HG03045 (cell line): ENCODE measurements at regions not wholly inside any gene's neighbourhood (a gene's known extent, or its start where the extent isn't known, plus 50 kb on each side); places are given as distances from the start of the nearest gene placed in this dataset.

Source experiments
- ATAC-seq: cut with Tn5 transposase; IDR thresholded peaks from one replicate; pipeline ENCODE4 v1.9.1; 2021; ENCODE audit warnings: mild to moderate bottlenecking, moderate library complexity; ENCODE audit not compliant: unreplicated experiment

- ATAC-seq = no peak
These were observed 1039.6 kb downstream of the PDHA2 start for GRCh38 chr4:96879527-96879926.

DNA sequence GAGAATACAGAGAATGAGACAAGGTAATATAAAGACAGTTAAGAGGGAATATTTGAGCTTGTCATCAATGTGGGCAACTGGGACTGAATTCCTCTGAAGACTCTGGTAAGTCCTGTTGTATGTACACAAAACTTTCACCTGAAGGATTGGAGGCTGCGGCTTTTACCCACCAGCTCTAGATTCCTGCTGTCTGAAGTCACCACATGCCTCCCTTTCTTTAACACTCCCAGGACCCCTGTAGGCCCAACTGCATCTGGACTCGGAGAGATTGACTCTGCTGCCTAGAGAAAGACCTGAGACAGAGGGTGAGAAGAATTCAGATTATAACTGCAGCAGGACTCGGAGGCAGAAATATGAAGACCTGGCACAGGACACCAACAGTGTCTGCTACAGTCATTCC lies 1048.0 kb downstream of the PDHA2 start:
- no peak for ATAC-seq

- no peak for ATAC-seq
These were observed 1054.7 kb downstream of the PDHA2 start for GRCh38 chr4:96894621-96895020.

GRCh38 chr4:96895826-96896225 lies 1055.9 kb downstream of the PDHA2 start:
- ATAC-seq = no peak

- ATAC-seq = no peak
These were observed 1072.8 kb downstream of the PDHA2 start for GRCh38 chr4:96912716-96913115.

GRCh38 chr4:96913441-96914080 lies 1073.7 kb downstream of the PDHA2 start:
- ATAC-seq = no peak

GRCh38 chr4:96916711-96917110 lies 1076.8 kb downstream of the PDHA2 start:
- ATAC-seq = no peak

DNA sequence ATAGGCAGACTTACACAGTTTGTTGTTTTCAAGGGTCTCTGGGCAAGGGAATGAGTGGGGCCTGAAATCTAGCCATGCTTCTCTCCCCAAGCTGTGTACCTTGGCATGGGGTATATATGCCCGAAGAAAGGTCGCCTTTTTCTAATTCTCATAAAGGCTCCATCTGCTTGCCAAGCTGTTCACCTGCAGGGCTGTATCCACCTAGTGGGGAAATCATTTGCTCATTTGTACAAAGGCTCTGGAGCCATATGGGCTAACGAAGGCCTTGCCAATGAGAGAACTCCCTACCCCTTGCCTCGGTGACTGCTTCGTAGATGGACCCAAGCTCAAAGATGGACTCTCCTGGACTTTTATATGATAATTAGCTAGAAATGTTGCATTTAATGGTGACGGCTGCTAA lies 1097.0 kb downstream of the PDHA2 start:
- no peak for ATAC-seq

DNA sequence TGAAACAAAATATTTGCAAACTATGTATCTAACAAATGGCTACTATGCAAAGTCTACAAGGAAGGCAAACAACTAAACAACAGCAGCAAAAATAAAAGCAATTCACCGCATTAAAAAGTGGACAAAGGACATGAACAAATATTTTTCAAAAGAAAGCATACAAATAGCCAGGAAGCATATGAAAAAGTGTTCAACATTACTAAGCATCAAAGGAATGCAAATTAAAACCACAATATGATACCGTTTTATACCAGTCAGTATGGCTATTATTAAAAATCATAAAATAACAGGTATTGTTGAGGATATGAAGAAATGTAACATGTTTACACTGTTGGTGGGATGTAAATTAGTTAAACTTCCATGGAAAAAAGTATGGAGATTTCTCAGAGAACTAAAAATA lies 1106.7 kb downstream of the PDHA2 start:
- no peak for ATAC-seq

DNA sequence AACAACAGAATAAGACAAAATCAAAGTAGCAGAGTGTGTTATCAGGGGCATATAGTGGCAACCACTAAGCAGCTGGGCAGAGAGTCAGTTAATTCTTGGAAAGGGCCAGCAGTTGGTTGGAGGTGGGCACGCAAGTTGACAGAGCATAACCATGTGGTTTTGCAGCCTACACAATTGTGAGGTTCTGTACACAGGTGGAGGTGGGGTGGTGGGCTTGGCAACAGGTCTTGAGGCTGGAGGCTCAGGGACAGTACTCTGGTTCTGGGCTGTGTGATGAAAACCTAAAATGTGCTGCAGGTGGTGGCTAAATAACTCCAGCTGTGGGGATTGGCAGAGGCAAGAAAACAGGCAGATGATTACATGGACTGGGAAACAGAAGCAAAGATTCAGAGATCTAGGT lies 1112.7 kb downstream of the PDHA2 start:
- ATAC-seq = no peak

DNA sequence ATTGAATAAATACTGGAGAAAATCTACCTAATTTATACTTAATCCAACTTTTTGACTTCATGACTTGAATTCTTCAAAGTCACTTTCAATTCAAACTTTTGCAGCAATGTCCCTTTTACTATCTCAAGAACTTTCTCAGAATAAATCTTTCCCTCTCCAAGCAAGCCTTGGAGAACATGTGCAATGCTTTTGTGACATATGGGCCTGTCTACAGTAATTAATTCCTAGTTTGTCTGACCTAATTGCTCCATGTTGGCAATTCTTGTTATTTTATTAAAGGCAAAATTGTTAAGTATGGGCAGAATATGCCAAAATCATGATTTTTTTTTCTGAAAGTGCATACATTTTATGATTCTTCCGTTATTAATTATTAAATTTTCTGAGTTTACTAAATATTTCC lies 1115.3 kb downstream of the PDHA2 start:
- ATAC-seq = no peak

DNA sequence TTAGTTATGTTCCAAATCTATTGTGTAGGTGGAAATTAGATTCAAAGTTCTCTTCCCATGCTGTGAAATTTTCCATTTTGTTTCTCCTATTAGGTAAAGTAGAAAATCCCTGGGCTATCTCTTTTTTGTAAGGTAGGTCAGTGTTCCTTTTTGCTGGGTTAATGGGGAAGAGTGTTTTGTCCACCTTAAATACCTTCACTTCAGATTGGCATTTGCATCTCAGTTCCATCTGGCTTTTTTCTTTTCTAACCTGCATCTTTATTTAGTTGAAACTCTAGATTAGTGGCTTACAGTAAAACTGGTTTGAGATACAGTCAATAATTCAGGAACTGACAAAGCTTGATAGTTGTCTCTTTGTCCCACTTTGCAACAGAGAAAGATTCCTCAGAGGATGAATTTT lies 1115.8 kb downstream of the PDHA2 start:
- ATAC-seq = no peak

DNA sequence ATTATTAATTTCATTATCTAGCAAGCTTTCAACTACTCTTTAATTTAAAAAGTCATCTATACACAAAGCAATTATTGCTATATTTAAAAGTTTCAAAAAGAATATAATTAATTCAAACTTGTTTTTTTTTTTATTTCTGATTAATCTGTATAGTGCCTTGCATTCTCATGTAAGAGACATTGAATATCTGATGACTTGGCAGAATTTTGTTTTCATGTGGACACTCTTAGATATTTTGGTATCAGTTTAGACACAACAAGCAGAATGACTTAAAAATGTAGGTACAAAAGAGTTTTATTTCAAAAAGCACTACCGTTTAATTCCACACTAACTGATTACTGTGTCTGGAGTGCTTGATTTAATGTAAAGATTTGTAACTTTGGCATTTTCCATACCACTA lies 1129.6 kb downstream of the PDHA2 start:
- no peak for ATAC-seq

- ATAC-seq = no peak
These were observed 1133.0 kb downstream of the PDHA2 start for GRCh38 chr4:96972920-96973319.

GRCh38 chr4:96974295-96974694 lies 1134.4 kb downstream of the PDHA2 start:
- ATAC-seq = no peak

DNA sequence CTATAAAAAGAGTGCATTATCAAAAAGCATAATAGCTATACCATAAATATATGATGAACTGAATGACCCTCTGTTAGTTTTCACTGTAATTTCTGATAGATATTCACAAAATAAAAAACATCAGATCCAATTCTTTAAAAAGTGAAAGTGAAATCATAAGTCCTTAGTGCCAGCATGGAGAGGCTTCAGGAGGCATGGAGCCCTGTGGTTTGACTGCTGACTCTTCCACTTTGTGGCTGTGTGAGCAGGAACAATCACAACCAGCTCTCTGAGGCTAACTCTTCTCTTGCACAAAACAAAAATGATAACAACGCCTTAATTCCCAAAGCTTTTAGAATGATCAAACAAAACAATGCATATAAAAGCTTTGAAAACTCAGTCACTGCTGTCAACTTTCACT lies 1143.9 kb downstream of the PDHA2 start:
- no peak for ATAC-seq

- ATAC-seq = no peak
These were observed 1146.9 kb downstream of the PDHA2 start for GRCh38 chr4:96986816-96987215.

DNA sequence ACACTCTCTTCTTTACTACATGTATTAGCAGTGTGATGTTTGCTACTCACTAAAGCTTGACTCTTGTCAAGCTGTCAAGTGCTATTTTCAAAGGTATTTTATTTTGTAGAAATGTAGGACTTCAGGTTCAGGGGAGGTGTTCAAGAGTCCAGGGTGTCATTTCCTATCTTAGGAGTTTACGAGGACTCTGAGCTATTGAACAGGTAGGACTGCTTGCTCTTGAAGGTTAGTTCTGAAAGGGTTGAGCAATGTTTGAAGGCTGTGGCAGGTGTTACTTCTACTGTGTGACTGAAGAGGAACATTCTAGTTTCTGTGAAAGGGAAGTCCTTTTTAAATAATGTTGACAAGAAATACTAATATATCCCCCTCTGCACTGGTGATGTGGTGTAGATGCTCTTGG lies 1151.2 kb downstream of the PDHA2 start:
- ATAC-seq = no peak

GRCh38 chr4:96992443-96992842 lies 1150.8 kb downstream of the STPG2 start:
- no peak for ATAC-seq

GRCh38 chr4:96993560-96993959 lies 1149.7 kb downstream of the STPG2 start:
- no peak for ATAC-seq

GRCh38 chr4:97003715-97004114 lies 1139.6 kb downstream of the STPG2 start:
- no peak for ATAC-seq

- no peak for ATAC-seq
These were observed 1130.0 kb downstream of the STPG2 start for GRCh38 chr4:97013309-97013708.

DNA sequence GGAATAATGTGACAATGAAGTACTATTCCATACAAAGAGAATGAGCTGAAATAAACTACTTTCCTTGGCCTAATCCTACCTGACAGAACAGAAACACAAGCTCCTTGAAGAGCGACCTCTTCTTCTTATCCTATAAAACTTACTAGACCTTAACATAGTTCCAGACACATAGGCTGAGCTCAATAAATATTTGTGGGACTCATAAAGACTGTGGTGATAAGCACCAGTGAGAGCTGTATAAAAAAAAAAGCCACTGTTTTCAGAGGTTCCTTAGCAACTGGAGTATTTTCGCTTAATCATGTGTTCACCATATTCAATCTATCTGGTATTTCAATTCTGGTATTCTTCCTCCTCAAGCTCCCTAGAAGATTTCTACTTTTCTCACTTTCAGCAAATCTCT lies 1129.6 kb downstream of the STPG2 start:
- no peak for ATAC-seq
